Transverse colon (tissue), 4 donors: ENCODE measurements at regions not wholly inside any gene's neighbourhood (a gene's known extent, or its start where the extent isn't known, plus 50 kb on each side); places are given as distances from the start of the nearest gene placed in this dataset.

Experiments used
- CTCF ChIP-seq, 5 experiments: fragments of 200-600 bp in 3 of 5; fragments of 450-650 bp in 2 of 5; sonication (generic) in 3 of 5; IDR thresholded peaks; 1 replicate in 2 of 5; 2 replicates in 3 of 5; pipeline ENCODE4 v1.5.1; 2016 to 2017; ENCODE audit warnings: antibody characterized with exemption in 5 of 5, inconsistent platforms in 3 of 5, mild to moderate bottlenecking in 2 of 5, moderate library complexity in 1 of 5
- POLR2A ChIP-seq: fragments of 450-650 bp; IDR thresholded peaks from one replicate; pipeline ENCODE4 v1.6.1; 2016; ENCODE audit warnings: antibody characterized with exemption, mild to moderate bottlenecking, moderate library complexity
- POLR2AphosphoS5 ChIP-seq, 3 donors: sonication (generic); formaldehyde crosslinking; IDR thresholded peaks; one replicate each; pipeline ENCODE4 v1.6.1; 2016; ENCODE audit warnings: antibody characterized with exemption in 3 of 3

GRCh38 chr15:20352241-20353200 is 189.1 kb downstream of the GOLGA6L6 start:
- no peak for TF ChIP-seq CTCF (IDR thresholded peaks at IDR 0.05)
- TF ChIP-seq POLR2A: no peak
- no peak for TF ChIP-seq POLR2AphosphoS5 (IDR thresholded peaks at IDR 0.05)
